Liver (tissue), 8 donors: ENCODE measurements at regions not wholly inside any gene's neighbourhood (a gene's known extent, or its start where the extent isn't known, plus 50 kb on each side); places are given as distances from the start of the nearest gene placed in this dataset.
A peak's percentile ranks its signal among the peaks of the same experiment; 100 is the strongest.
"Not testable (repeated sequence)": the region's sequence is repeated elsewhere in the genome, so short reads cannot be mapped to it uniquely, and the experiment has no call there.

ENCODE experiments used
- DNase-seq: peaks from one replicate; pipeline ENCODE4 v3.0.0-alpha.2; 2017; ENCODE audit warnings: low spot score
- H3K27ac ChIP-seq, 2 donors: one replicate each; pipeline ENCODE4 v1.7.0; 2013; ENCODE audit warnings: inconsistent platforms in 2 of 2, low read length in 2 of 2, control low read depth in 1 of 2, low read depth in 1 of 2, mild to moderate bottlenecking in 1 of 2
- H3K27me3 ChIP-seq, 4 donors: one replicate each; pipeline versions ENCODE4 v1.6.1 to v1.7.0; 2013; ENCODE audit warnings: low read length in 3 of 4, inconsistent platforms in 1 of 4, mild to moderate bottlenecking in 1 of 4, moderate library complexity in 1 of 4; ENCODE audit not compliant: control insufficient read depth in 4 of 4, insufficient read depth in 4 of 4
- H3K36me3 ChIP-seq, 4 donors: one replicate each; pipeline versions ENCODE4 v1.6.1 to v1.7.0; 2013; ENCODE audit warnings: low read length in 3 of 4, mild to moderate bottlenecking in 3 of 4, low read depth in 1 of 4, moderate library complexity in 1 of 4; ENCODE audit not compliant: control insufficient read depth in 4 of 4, insufficient read depth in 3 of 4
- H3K4me1 ChIP-seq, 4 donors: one replicate each; pipeline versions ENCODE4 v1.6.1 to v1.7.0; 2013; ENCODE audit warnings: low read length in 3 of 4, mild to moderate bottlenecking in 3 of 4, moderate library complexity in 1 of 4; ENCODE audit not compliant: control insufficient read depth in 4 of 4, insufficient read depth in 4 of 4
- H3K4me3 ChIP-seq, 3 donors: one replicate each; pipeline versions ENCODE4 v1.6.1 to v1.7.0; 2013; ENCODE audit warnings: low read length in 3 of 3, control low read depth in 1 of 3, low read depth in 1 of 3, mild to moderate bottlenecking in 1 of 3
- H3K9ac ChIP-seq, 2 donors: one replicate each; pipeline ENCODE4 v1.7.0; 2013; ENCODE audit warnings: low read length in 2 of 2, mild to moderate bottlenecking in 2 of 2, moderate library complexity in 2 of 2, control low read depth in 1 of 2, low read depth in 1 of 2
- H3K9me3 ChIP-seq, 4 donors: one replicate each; pipeline versions ENCODE4 v1.6.1 to v1.7.0; 2013; ENCODE audit warnings: low read length in 3 of 4; ENCODE audit not compliant: control insufficient read depth in 4 of 4
- EGR1 ChIP-seq, 2 donors: IDR thresholded peaks; 2 replicates each; pipeline ENCODE4 v1.6.1; 2016 to 2018; ENCODE audit warnings: antibody characterized with exemption in 2 of 2, low read depth in 2 of 2
- FOXA1 ChIP-seq: IDR thresholded peaks from 2 replicates; pipeline ENCODE4 v1.6.1; 2016; ENCODE audit warnings: antibody characterized with exemption
- FOXA2 ChIP-seq: IDR thresholded peaks from 2 replicates; pipeline ENCODE4 v1.6.1; 2016; ENCODE audit warnings: antibody characterized with exemption
- GABPA ChIP-seq, 2 donors: IDR thresholded peaks in 1 of 2; conservative IDR thresholded peaks in 1 of 2; 2 replicates each; pipeline ENCODE4 v1.6.1; 2016; ENCODE audit warnings: antibody characterized with exemption in 2 of 2, mild to moderate bottlenecking in 1 of 2, moderate library complexity in 1 of 2
- HNF4A ChIP-seq, 2 donors: conservative IDR thresholded peaks; 2 replicates each; pipeline ENCODE4 v1.6.1; 2016; ENCODE audit warnings: antibody characterized with exemption in 2 of 2, mild to moderate bottlenecking in 2 of 2
- HNF4G ChIP-seq: IDR thresholded peaks from 2 replicates; pipeline ENCODE4 v1.6.1; 2016; ENCODE audit warnings: antibody characterized with exemption
- JUND ChIP-seq, 2 donors: IDR thresholded peaks; 2 replicates each; pipeline ENCODE4 v1.6.1; 2016; ENCODE audit warnings: antibody characterized with exemption in 2 of 2
- NR2F2 ChIP-seq: IDR thresholded peaks from 2 replicates; pipeline ENCODE4 v1.6.1; 2016; ENCODE audit warnings: antibody characterized with exemption
- RAD21 ChIP-seq, 2 donors: IDR thresholded peaks; 2 replicates each; pipeline ENCODE4 v1.6.1; 2016; ENCODE audit warnings: antibody characterized with exemption in 2 of 2, mild to moderate bottlenecking in 2 of 2
- RXRA ChIP-seq, 2 donors: IDR thresholded peaks; 2 replicates each; pipeline ENCODE4 v1.6.1; 2017 to 2018; ENCODE audit warnings: antibody characterized with exemption in 2 of 2, mild to moderate bottlenecking in 1 of 2
- SP1 ChIP-seq: IDR thresholded peaks from 2 replicates; pipeline ENCODE4 v1.6.1; 2018; ENCODE audit warnings: antibody characterized with exemption, mild to moderate bottlenecking
- TAF1 ChIP-seq: conservative IDR thresholded peaks from 2 replicates; pipeline ENCODE4 v1.6.1; 2016; ENCODE audit warnings: antibody characterized with exemption, mild to moderate bottlenecking
- YY1 ChIP-seq: IDR thresholded peaks from 2 replicates; pipeline ENCODE4 v1.6.1; 2016; ENCODE audit warnings: antibody characterized with exemption, mild to moderate bottlenecking
- WGBS: extraction: QIAGEN DNeasy Blood & Tissue Kit; methylation state at CpG from one replicate; pipeline ENCODE4 v1.1.7; 2013; 5-methylcytosine and 5-hydroxymethylcytosine counted together
- TF ChIP-seq, protein P1 (sequence below): IDR thresholded peaks from 2 replicates; pipeline ENCODE4 v1.6.1; 2016; ENCODE audit warnings: antibody characterized with exemption, mild to moderate bottlenecking
- TF ChIP-seq, protein P2 (sequence below): IDR thresholded peaks from 2 replicates; pipeline ENCODE4 v1.6.1; 2016; ENCODE audit warnings: antibody characterized with exemption
- TF ChIP-seq, protein P3 (sequence below): IDR thresholded peaks from 2 replicates; pipeline ENCODE4 v1.6.1; 2016; ENCODE audit warnings: antibody characterized with exemption
- TF ChIP-seq, protein P4 (sequence below): fragments of 150-350 bp; IDR thresholded peaks from 2 replicates; pipeline ENCODE4 v1.5.1; 2017; ENCODE audit warnings: improper control_type of control experiment, low read depth, low read length; ENCODE audit not compliant: missing input control
- TF ChIP-seq, protein P5 (sequence below): IDR thresholded peaks from 2 replicates; pipeline ENCODE4 v1.6.1; 2016; ENCODE audit warnings: antibody characterized with exemption
- donor health status: healthy.
- donor health status: healthy.
- donor health status: healthy.
- donor health status: healthy.
- donor health status: healthy.

DNA sequence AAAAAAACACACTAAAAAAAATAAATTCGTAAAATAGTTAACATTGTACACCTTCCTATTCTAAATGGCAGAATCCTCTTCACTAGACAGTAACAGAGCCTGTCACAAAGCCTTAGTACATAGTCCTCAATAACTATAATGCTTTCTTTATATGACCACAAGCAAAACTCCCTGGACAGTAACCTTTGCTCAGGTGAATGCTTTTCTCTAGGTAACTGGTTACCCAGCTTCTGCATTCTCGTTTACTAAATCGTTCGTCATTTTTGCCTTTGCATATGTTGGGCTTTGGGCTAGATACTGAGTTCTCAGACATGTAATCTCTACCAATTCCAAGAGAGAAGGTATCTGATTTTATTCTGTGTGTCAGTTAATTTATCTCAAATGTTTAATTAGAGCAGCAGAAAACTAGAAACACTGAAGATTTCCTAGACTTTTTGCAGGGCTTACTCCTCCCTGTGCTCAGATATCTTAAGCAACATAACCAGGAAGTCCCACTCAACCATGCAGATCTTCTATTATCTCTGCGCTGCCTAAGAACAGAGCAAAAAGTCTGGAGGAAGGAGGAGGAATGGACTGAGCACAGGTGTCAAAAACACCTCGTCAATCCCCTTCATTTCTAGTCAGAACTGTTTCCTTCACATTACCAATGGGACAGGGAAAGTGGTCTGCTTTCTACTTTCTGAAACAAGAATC is 247.7 kb downstream of the SOCS6 start:
- no peak overlapping the region for H3K4me3 ChIP-seq
- H3K9ac ChIP-seq: no peak overlapping the region
- H3K36me3 ChIP-seq: no peaks in the 10 kb centered on the region
- no peaks in the 10 kb centered on the region for H3K4me1 ChIP-seq
- no peaks in the 10 kb centered on the region for H3K27me3 ChIP-seq
- TF ChIP-seq HNF4A (conservative IDR thresholded peaks at IDR 0.05) (peak in 1 of 2 donors; percentile 6), RAD21 (IDR thresholded peaks at IDR 0.05) (no peak)
- no peak for DNase-seq
- H3K27ac ChIP-seq: no peak overlapping the region
- 49% methylated on average over 6 of the region's 6 CpGs for WGBS
- no peaks in the 10 kb centered on the region for H3K9me3 ChIP-seq

DNA sequence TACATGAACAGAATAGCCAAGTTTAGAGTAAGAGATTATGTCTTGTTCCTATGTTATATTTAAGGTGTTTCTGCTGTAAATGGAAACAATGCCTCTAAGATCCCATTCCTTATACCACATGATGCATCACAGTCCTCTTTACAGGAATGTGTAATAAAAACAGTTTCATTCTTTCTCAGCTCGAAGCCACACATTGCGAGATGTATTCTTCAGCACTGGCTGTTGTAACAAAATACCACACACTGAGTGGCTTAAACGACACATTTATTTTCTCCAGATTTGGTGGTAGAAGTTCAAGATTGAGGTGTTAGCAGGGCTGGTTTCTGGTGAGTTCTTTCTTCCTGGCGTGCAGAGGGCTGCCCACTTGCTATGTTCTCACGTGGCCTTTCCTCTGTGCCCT is 246.2 kb downstream of the SOCS6 start:
- peaks cover 0 to 2% (median 0%) of the 10 kb centered on the region in 4 donors for H3K9me3 ChIP-seq
- no peaks in the 10 kb centered on the region for H3K4me1 ChIP-seq
- H3K27ac ChIP-seq: no peak overlapping the region
- H3K27me3 ChIP-seq: no peaks in the 10 kb centered on the region
- TF ChIP-seq, protein P1, sequence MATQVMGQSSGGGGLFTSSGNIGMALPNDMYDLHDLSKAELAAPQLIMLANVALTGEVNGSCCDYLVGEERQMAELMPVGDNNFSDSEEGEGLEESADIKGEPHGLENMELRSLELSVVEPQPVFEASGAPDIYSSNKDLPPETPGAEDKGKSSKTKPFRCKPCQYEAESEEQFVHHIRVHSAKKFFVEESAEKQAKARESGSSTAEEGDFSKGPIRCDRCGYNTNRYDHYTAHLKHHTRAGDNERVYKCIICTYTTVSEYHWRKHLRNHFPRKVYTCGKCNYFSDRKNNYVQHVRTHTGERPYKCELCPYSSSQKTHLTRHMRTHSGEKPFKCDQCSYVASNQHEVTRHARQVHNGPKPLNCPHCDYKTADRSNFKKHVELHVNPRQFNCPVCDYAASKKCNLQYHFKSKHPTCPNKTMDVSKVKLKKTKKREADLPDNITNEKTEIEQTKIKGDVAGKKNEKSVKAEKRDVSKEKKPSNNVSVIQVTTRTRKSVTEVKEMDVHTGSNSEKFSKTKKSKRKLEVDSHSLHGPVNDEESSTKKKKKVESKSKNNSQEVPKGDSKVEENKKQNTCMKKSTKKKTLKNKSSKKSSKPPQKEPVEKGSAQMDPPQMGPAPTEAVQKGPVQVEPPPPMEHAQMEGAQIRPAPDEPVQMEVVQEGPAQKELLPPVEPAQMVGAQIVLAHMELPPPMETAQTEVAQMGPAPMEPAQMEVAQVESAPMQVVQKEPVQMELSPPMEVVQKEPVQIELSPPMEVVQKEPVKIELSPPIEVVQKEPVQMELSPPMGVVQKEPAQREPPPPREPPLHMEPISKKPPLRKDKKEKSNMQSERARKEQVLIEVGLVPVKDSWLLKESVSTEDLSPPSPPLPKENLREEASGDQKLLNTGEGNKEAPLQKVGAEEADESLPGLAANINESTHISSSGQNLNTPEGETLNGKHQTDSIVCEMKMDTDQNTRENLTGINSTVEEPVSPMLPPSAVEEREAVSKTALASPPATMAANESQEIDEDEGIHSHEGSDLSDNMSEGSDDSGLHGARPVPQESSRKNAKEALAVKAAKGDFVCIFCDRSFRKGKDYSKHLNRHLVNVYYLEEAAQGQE: no peak
- no peak for TF ChIP-seq JUND (IDR thresholded peaks at IDR 0.05)
- no peak for TF ChIP-seq HNF4A (conservative IDR thresholded peaks at IDR 0.05)
- TF ChIP-seq RAD21 (IDR thresholded peaks at IDR 0.05): no peak
- no peak for TF ChIP-seq FOXA1
- TF ChIP-seq, protein P2, sequence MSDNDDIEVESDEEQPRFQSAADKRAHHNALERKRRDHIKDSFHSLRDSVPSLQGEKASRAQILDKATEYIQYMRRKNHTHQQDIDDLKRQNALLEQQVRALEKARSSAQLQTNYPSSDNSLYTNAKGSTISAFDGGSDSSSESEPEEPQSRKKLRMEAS: no peak
- TF ChIP-seq EGR1 (IDR thresholded peaks at IDR 0.05; ENCODE audit: low read depth in 2 of 2): no peak
- TF ChIP-seq, protein P3, sequence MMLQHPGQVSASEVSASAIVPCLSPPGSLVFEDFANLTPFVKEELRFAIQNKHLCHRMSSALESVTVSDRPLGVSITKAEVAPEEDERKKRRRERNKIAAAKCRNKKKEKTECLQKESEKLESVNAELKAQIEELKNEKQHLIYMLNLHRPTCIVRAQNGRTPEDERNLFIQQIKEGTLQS: no peak
- no peak for TF ChIP-seq NR2F2
- TF ChIP-seq RXRA (IDR thresholded peaks at IDR 0.05): no peak
- TF ChIP-seq, protein P4, sequence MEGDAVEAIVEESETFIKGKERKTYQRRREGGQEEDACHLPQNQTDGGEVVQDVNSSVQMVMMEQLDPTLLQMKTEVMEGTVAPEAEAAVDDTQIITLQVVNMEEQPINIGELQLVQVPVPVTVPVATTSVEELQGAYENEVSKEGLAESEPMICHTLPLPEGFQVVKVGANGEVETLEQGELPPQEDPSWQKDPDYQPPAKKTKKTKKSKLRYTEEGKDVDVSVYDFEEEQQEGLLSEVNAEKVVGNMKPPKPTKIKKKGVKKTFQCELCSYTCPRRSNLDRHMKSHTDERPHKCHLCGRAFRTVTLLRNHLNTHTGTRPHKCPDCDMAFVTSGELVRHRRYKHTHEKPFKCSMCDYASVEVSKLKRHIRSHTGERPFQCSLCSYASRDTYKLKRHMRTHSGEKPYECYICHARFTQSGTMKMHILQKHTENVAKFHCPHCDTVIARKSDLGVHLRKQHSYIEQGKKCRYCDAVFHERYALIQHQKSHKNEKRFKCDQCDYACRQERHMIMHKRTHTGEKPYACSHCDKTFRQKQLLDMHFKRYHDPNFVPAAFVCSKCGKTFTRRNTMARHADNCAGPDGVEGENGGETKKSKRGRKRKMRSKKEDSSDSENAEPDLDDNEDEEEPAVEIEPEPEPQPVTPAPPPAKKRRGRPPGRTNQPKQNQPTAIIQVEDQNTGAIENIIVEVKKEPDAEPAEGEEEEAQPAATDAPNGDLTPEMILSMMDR: no peak
- no peak for TF ChIP-seq GABPA (IDR thresholded peaks at IDR 0.05 in 1 of 2, conservative IDR thresholded peaks at IDR 0.05 in 1 of 2)
- TF ChIP-seq, protein P5, sequence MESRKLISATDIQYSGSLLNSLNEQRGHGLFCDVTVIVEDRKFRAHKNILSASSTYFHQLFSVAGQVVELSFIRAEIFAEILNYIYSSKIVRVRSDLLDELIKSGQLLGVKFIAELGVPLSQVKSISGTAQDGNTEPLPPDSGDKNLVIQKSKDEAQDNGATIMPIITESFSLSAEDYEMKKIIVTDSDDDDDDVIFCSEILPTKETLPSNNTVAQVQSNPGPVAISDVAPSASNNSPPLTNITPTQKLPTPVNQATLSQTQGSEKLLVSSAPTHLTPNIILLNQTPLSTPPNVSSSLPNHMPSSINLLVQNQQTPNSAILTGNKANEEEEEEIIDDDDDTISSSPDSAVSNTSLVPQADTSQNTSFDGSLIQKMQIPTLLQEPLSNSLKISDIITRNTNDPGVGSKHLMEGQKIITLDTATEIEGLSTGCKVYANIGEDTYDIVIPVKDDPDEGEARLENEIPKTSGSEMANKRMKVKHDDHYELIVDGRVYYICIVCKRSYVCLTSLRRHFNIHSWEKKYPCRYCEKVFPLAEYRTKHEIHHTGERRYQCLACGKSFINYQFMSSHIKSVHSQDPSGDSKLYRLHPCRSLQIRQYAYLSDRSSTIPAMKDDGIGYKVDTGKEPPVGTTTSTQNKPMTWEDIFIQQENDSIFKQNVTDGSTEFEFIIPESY: no peak
- no peak for TF ChIP-seq YY1
- TF ChIP-seq TAF1: no peak
- no peak for TF ChIP-seq FOXA2
- no peak for TF ChIP-seq HNF4G
- no peak for TF ChIP-seq SP1
- no peak overlapping the region for H3K4me3 ChIP-seq
- no peaks in the 10 kb centered on the region for H3K36me3 ChIP-seq
- WGBS: 76% methylated on average over 5 of the region's 5 CpGs
- H3K9ac ChIP-seq: no peak overlapping the region
- no peak for DNase-seq

DNA sequence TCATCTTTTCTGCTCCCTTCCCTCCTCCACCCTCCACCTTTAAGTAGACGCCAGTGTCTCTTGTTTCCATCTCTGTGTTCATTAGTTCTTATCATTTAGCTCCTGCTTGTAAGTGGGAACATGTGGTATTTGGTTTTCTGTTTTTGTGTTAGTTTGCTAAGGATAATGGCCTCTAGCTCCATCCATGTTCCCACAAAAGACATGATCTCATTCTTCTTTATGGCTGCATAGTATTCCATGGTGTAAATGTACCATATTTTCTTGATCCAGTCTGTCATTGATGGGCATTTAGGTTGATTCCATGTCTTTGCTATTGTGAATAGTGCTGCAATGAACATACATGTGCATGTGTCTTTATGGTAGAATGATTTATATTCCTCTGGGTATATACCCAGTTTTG is 236.5 kb downstream of the SOCS6 start:
- 93% methylated on average over 1 of the region's 1 CpG for WGBS
- not testable (repeated sequence) for H3K4me1 ChIP-seq, DNase-seq, H3K9me3 ChIP-seq, H3K27ac ChIP-seq, H3K4me3 ChIP-seq, H3K27me3 ChIP-seq, H3K9ac ChIP-seq, H3K36me3 ChIP-seq
